ENCODE measurements at regions not wholly inside any gene's neighbourhood (a gene's known extent, or its start where the extent isn't known, plus 50 kb on each side); places are given as distances from the start of the nearest gene placed in this dataset.
"Not testable (repeated sequence)": the region's sequence is repeated elsewhere in the genome, so short reads cannot be mapped to it uniquely, and the experiment has no call there.

DNA sequence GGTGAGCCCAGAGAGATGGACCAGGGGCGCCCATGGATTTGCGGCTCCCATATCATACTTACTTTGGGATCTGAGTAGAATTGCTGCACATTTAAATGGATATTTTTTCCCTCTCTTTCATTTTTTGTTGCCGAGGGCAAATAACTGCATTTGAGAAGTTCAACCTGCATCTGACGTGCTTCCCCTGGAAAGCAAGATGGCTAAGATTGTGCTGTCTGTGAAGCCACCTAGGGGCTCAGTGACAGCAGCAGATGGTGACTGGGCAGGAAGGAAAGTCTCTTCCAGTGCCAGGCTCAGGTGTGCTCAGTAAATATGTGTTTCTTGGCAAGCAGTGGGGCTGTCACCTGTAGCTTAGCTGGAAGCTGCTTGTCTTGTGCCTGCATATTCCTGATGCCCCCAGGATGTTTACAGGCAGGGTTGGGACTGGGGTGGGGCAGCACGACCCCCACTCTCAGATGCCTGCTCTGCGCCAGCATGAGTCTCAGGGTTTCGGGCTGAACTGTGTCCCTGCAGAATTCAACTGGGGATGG lies 59.8 kb upstream of the ETV3 start:
- peaks cover 2 to 7% of the 10 kb centered on the region in 2 experiments for H3K4me1 ChIP-seq (ENCODE audit: control insufficient read depth in 1 of 2, insufficient read depth in 2 of 2, low read length in 2 of 2)
- H3K79me2 ChIP-seq (ENCODE audit: control insufficient read depth, insufficient read depth, low read length, poor library complexity) = no peaks in the 10 kb centered on the region
- H3K9ac ChIP-seq (ENCODE audit: low read length) = no peak overlapping the region
- no peak overlapping the region for H2BK120ac ChIP-seq (ENCODE audit: insufficient read depth, low read length, poor library complexity)
- no peak overlapping the region for H2AK5ac ChIP-seq (ENCODE audit: low read length)
- H3K79me1 ChIP-seq (ENCODE audit: low read length) = peaks cover 3% of the 10 kb centered on the region
- no peak overlapping the region for H2BK5ac ChIP-seq (ENCODE audit: low read depth, low read length, poor library complexity)
- no peak overlapping the region for H4K91ac ChIP-seq (ENCODE audit: low read depth, low read length)
- H3K27ac ChIP-seq (ENCODE audit: low read depth, low read length) = no peak overlapping the region
- no peak overlapping the region for H3K4me2 ChIP-seq (ENCODE audit: low read length)
- no peak overlapping the region for H2AFZ ChIP-seq (ENCODE audit: insufficient read depth, low read length, poor library complexity)
- no peaks in the 10 kb centered on the region for H3K36me3 ChIP-seq (ENCODE audit: control insufficient read depth in 1 of 2, insufficient read depth in 2 of 2, low read length in 2 of 2)
- H3K27me3 ChIP-seq (ENCODE audit: insufficient read depth, low read length) = no peaks in the 10 kb centered on the region
- H3K23ac ChIP-seq (ENCODE audit: low read length) = no peak overlapping the region
- H3K9me3 ChIP-seq (ENCODE audit: insufficient read depth, low read depth, low read length) = no peaks in the 10 kb centered on the region
- peak; percentile 74 to 92 for DNase-seq
- H3K14ac ChIP-seq (ENCODE audit: low read length) = no peak overlapping the region
- no peak overlapping the region for H4K8ac ChIP-seq (ENCODE audit: low read depth, low read length)
- no peak overlapping the region for H3K18ac ChIP-seq (ENCODE audit: low read length)
- H3K4me3 ChIP-seq (ENCODE audit: low read depth, low read length) = no peak overlapping the region
- H3K4ac ChIP-seq (ENCODE audit: low read depth, low read length) = no peak overlapping the region
- no peak overlapping the region for H4K12ac ChIP-seq (ENCODE audit: low read depth, low read length)
- no CpG with 5 or more reads among the region's 7 CpGs for WGBS (ENCODE audit: extremely low coverage, insufficient coverage, insufficient read length)
- no peak overlapping the region for H2BK12ac ChIP-seq (ENCODE audit: low read length)

- not testable (repeated sequence) for H4K12ac ChIP-seq (ENCODE audit: low read depth, low read length); H4K91ac ChIP-seq (ENCODE audit: low read depth, low read length); H3K18ac ChIP-seq (ENCODE audit: low read length); H3K36me3 ChIP-seq (ENCODE audit: control insufficient read depth in 1 of 2, insufficient read depth in 2 of 2, low read length in 2 of 2); H2BK5ac ChIP-seq (ENCODE audit: low read depth, low read length, poor library complexity); H3K14ac ChIP-seq (ENCODE audit: low read length); H2AFZ ChIP-seq (ENCODE audit: insufficient read depth, low read length, poor library complexity); H3K4me2 ChIP-seq (ENCODE audit: low read length); H3K9ac ChIP-seq (ENCODE audit: low read length); H3K27ac ChIP-seq (ENCODE audit: low read depth, low read length); H3K23ac ChIP-seq (ENCODE audit: low read length); H2BK12ac ChIP-seq (ENCODE audit: low read length); H3K4me1 ChIP-seq (ENCODE audit: control insufficient read depth in 1 of 2, insufficient read depth in 2 of 2, low read length in 2 of 2); H3K9me3 ChIP-seq (ENCODE audit: insufficient read depth, low read depth, low read length); H3K79me1 ChIP-seq (ENCODE audit: low read length); H3K4ac ChIP-seq (ENCODE audit: low read depth, low read length); H3K27me3 ChIP-seq (ENCODE audit: insufficient read depth, low read length); H3K4me3 ChIP-seq (ENCODE audit: low read depth, low read length); H2AK5ac ChIP-seq (ENCODE audit: low read length); H3K79me2 ChIP-seq (ENCODE audit: control insufficient read depth, insufficient read depth, low read length, poor library complexity); H4K8ac ChIP-seq (ENCODE audit: low read depth, low read length); H2BK120ac ChIP-seq (ENCODE audit: insufficient read depth, low read length, poor library complexity)
- DNase-seq = peak in 1 of 2 donors; percentile 51
- no CpG with 5 or more reads among the region's 11 CpGs for WGBS (ENCODE audit: extremely low coverage, insufficient coverage, insufficient read length)
These were observed 58.7 kb upstream of the ETV3 start for GRCh38 chr1:157196670-157197456.

- Histone ChIP-seq H3K27me3 (ENCODE audit: insufficient read depth, low read length) (no peaks in the 10 kb centered on the region), H2BK120ac (ENCODE audit: insufficient read depth, low read length, poor library complexity) (no peak overlapping the region), H3K4ac (ENCODE audit: low read depth, low read length) (no peak overlapping the region), H3K36me3 (ENCODE audit: control insufficient read depth in 1 of 2, insufficient read depth in 2 of 2, low read length in 2 of 2) (no peaks in the 10 kb centered on the region), H3K79me2 (ENCODE audit: control insufficient read depth, insufficient read depth, low read length, poor library complexity) (no peaks in the 10 kb centered on the region), H3K4me3 (ENCODE audit: low read depth, low read length) (no peak overlapping the region), H3K23ac (ENCODE audit: low read length) (no peak overlapping the region), H3K9me3 (ENCODE audit: insufficient read depth, low read depth, low read length) (no peaks in the 10 kb centered on the region), H2BK5ac (ENCODE audit: low read depth, low read length, poor library complexity) (no peak overlapping the region), H2AFZ (ENCODE audit: insufficient read depth, low read length, poor library complexity) (no peak overlapping the region), H3K4me2 (ENCODE audit: low read length) (no peak overlapping the region), H2AK5ac (ENCODE audit: low read length) (no peak overlapping the region), H3K27ac (ENCODE audit: low read depth, low read length) (no peak overlapping the region), H3K79me1 (ENCODE audit: low read length) (peaks cover 3% of the 10 kb centered on the region), H4K12ac (ENCODE audit: low read depth, low read length) (no peak overlapping the region), H3K4me1 (ENCODE audit: control insufficient read depth in 1 of 2, insufficient read depth in 2 of 2, low read length in 2 of 2) (peaks cover 2 to 7% of the 10 kb centered on the region in 2 experiments), H3K14ac (ENCODE audit: low read length) (no peak overlapping the region), H2BK12ac (ENCODE audit: low read length) (no peak overlapping the region), H3K9ac (ENCODE audit: low read length) (no peak overlapping the region), H4K91ac (ENCODE audit: low read depth, low read length) (no peak overlapping the region), H3K18ac (ENCODE audit: low read length) (no peak overlapping the region), H4K8ac (ENCODE audit: low read depth, low read length) (no peak overlapping the region)
- DNase-seq = no peak
- no CpG with 5 or more reads among the region's 2 CpGs for WGBS (ENCODE audit: extremely low coverage, insufficient coverage, insufficient read length)
These were observed 58.0 kb upstream of the ETV3 start for GRCh38 chr1:157196245-157196543.

DNA sequence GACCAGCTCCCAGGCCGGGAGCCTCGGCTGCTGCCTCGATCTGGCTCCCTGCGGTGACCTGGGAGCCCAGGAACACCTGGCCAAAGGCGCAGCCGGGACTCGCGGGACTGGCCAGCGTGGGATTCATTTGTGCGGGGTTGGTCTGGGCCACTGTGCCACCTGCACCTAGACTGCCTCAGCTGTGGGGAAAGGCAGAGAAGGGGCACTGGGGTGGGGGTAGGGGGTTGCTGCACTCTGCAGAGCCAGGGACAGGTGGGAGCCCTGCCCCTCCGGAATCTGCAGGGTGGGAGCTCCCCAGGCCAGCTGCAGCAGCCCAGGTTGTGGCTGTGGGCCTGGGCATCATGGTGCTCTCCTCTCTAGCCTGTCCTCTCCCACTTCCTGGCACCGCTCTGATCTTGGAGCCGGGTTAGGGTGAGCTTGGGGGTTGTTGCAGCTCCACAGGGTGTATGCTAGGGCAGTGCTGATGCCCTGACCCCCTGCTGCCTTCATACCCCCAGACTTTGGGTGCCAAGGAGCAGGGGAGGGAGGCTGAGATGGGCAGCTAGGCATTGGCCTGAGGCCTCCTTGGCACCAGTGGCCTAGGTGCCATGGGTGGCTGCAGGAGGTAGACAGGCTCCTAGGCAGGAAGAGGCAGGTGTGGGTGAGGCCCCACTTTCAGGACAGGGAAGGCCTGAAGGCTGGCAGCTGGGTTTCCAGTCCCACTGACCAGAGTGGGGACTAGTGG lies 57.5 kb upstream of the ETV3 start:
- no peak for DNase-seq
- H2AK5ac ChIP-seq (ENCODE audit: low read length) = no peak overlapping the region

More for the DNA sequence above, 57.5 kb upstream of the ETV3 start:
- H4K91ac ChIP-seq (ENCODE audit: low read depth, low read length) = no peak overlapping the region
- no peak overlapping the region for H3K14ac ChIP-seq (ENCODE audit: low read length)
- no peak overlapping the region for H3K27ac ChIP-seq (ENCODE audit: low read depth, low read length)
- H4K8ac ChIP-seq (ENCODE audit: low read depth, low read length) = no peak overlapping the region
- no peak overlapping the region for H3K4me2 ChIP-seq (ENCODE audit: low read length)
- no peak overlapping the region for H2BK12ac ChIP-seq (ENCODE audit: low read length)
- H3K4ac ChIP-seq (ENCODE audit: low read depth, low read length) = no peak overlapping the region
- H3K36me3 ChIP-seq (ENCODE audit: control insufficient read depth in 1 of 2, insufficient read depth in 2 of 2, low read length in 2 of 2) = no peaks in the 10 kb centered on the region
- H3K9ac ChIP-seq (ENCODE audit: low read length) = no peak overlapping the region
- H3K4me3 ChIP-seq (ENCODE audit: low read depth, low read length) = no peak overlapping the region
- H2BK120ac ChIP-seq (ENCODE audit: insufficient read depth, low read length, poor library complexity) = no peak overlapping the region
- H2AFZ ChIP-seq (ENCODE audit: insufficient read depth, low read length, poor library complexity) = no peak overlapping the region
- H3K18ac ChIP-seq (ENCODE audit: low read length) = no peak overlapping the region
- no peak overlapping the region for H2BK5ac ChIP-seq (ENCODE audit: low read depth, low read length, poor library complexity)
- peaks cover 2 to 7% of the 10 kb centered on the region in 2 experiments for H3K4me1 ChIP-seq (ENCODE audit: control insufficient read depth in 1 of 2, insufficient read depth in 2 of 2, low read length in 2 of 2)
- H3K79me1 ChIP-seq (ENCODE audit: low read length) = peaks cover 3% of the 10 kb centered on the region
- H3K9me3 ChIP-seq (ENCODE audit: insufficient read depth, low read depth, low read length) = no peaks in the 10 kb centered on the region
- H4K12ac ChIP-seq (ENCODE audit: low read depth, low read length) = no peak overlapping the region
- WGBS (ENCODE audit: extremely low coverage, insufficient coverage, insufficient read length) = no CpG with 5 or more reads among the region's 13 CpGs
- no peaks in the 10 kb centered on the region for H3K27me3 ChIP-seq (ENCODE audit: insufficient read depth, low read length)
- no peaks in the 10 kb centered on the region for H3K79me2 ChIP-seq (ENCODE audit: control insufficient read depth, insufficient read depth, low read length, poor library complexity)
- no peak overlapping the region for H3K23ac ChIP-seq (ENCODE audit: low read length)
